ENCODE measurements at regions not wholly inside any gene's neighbourhood (a gene's known extent, or its start where the extent isn't known, plus 50 kb on each side); places are given as distances from the start of the nearest gene placed in this dataset.

DNA sequence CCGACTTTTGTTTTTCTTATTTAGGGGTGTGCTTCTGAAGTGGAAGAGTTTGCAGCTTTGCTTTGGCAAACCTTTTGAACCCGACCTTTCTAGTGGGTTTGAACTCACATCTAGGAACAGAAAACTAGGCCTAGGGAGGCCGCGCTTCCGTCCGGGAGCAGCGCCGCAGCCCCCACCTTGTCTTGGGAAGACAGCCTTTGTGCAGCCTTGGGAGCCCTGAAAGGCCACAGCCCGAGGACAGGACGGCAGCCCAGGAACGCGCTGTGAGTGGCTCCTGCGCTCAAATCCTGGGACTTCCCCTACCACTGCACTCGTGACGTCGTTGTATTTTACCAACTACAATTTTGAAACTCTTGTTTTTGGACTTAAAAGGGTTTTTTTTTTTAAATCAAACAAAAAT is 53.7 kb upstream of the ZNF267 start:
- TF ChIP-seq ZNF274 (IDR thresholded peaks at IDR 0.05; ENCODE audit: low read depth, low read length) (no peak), SUZ12 (IDR thresholded peaks at IDR 0.05; ENCODE audit: extremely low read depth, insufficient read depth, insufficient read length) (no peak), YY1 (IDR thresholded peaks at IDR 0.05; ENCODE audit: insufficient read depth, insufficient read length) (no peak)

All from NT2/D1 (cell line).